Astrocyte of the spinal cord (primary cell): ENCODE measurements at regions not wholly inside any gene's neighbourhood (a gene's known extent, or its start where the extent isn't known, plus 50 kb on each side); places are given as distances from the start of the nearest gene placed in this dataset.

ENCODE experiments used
- DNase-seq: peaks from one replicate; pipeline ENCODE4 v3.0.0; 2011; ENCODE audit warnings: low read depth, low spot score
- H3K4me3 ChIP-seq: 2 replicates; pipeline ENCODE4 v1.5.1; 2011; ENCODE audit warnings: low read depth, mild to moderate bottlenecking, low read length, moderate library complexity
- CTCF ChIP-seq: IDR thresholded peaks from 2 replicates; pipeline ENCODE4 v1.5.1; 2012; ENCODE audit warnings: low read depth, mild to moderate bottlenecking, low read length, inconsistent platforms
- in situ Hi-C: cut with HindIII; loops from 2 replicates; pipeline ENCODE4 v1.10.0; 2017; ENCODE audit warnings: low sequenced_read_pairs

- H3K4me3 ChIP-seq: no peak overlapping the region
- no peak for DNase-seq
- TF ChIP-seq CTCF: no peak
- in situ Hi-C loops: no loop called here
These were observed 510.5 kb upstream of the LRFN5 start for GRCh38 chr14:41096131-41096530.

GRCh38 chr14:41087056-41087455, 519.6 kb upstream of the LRFN5 start:
- H3K4me3 ChIP-seq: no peak overlapping the region
- no peak for TF ChIP-seq CTCF
- in situ Hi-C loops: no loop called here
- DNase-seq: no peak

GRCh38 chr14:41073544-41073943, 533.1 kb upstream of the LRFN5 start:
- no peak overlapping the region for H3K4me3 ChIP-seq
- no peak for TF ChIP-seq CTCF
- DNase-seq: no peak
- in situ Hi-C loops: no loop called here

GRCh38 chr14:41072776-41073175, 533.9 kb upstream of the LRFN5 start:
- DNase-seq: no peak
- in situ Hi-C loops: no loop called here
- no peak for TF ChIP-seq CTCF
- H3K4me3 ChIP-seq: no peak overlapping the region

- H3K4me3 ChIP-seq: no peak overlapping the region
- in situ Hi-C loops: no loop called here
- DNase-seq: no peak
- TF ChIP-seq CTCF: no peak
These were observed 535.3 kb upstream of the LRFN5 start for GRCh38 chr14:41071351-41071750.

GRCh38 chr14:41062826-41063225, 543.9 kb upstream of the LRFN5 start:
- DNase-seq: peak; percentile 56
- H3K4me3 ChIP-seq: no peak overlapping the region
- in situ Hi-C loops: no loop called here
- no peak for TF ChIP-seq CTCF

- no peak overlapping the region for H3K4me3 ChIP-seq
- in situ Hi-C loops: no loop called here
- DNase-seq: no peak
- no peak for TF ChIP-seq CTCF
These were observed 551.1 kb upstream of the LRFN5 start for GRCh38 chr14:41055589-41055988.
